Endothelial cell of umbilical vein (primary cell): ENCODE measurements at regions not wholly inside any gene's neighbourhood (a gene's known extent, or its start where the extent isn't known, plus 50 kb on each side); places are given as distances from the start of the nearest gene placed in this dataset.

Experiments
- BruUV-seq: library from RNA; stranded (reverse); fragments of 400-500 nt; replicated peaks from 2 replicates; lab custom pipeline; 2021; lab: Mats Ljungman, UMichigan
- CTCF ChIA-PET: fragments of 300-600, 350-600 bp; sonication (Branson Sonifier 250); formaldehyde crosslinking; loops from one replicate; lab custom pipeline; 2021; ENCODE audit warnings: antibody characterized with exemption, inconsistent platforms; lab: Charles Lee
- POLR2A ChIA-PET: fragments of 300-600, 350-600 bp; sonication (Branson Sonifier 250); formaldehyde crosslinking; loops from one replicate; lab custom pipeline; 2021; ENCODE audit warnings: antibody characterized with exemption, inconsistent platforms; lab: Charles Lee
- DNase-seq: peaks from one replicate; pipeline ENCODE4 v3.0.0-alpha.2; 2011; ENCODE audit warnings: low read depth, low spot score
- FAIRE-seq: peaks from 2 replicates; lab custom pipeline; 2011; peaks lifted over from hg19 to GRCh38; lab: Jason Lieb, UNC
- H2AFZ ChIP-seq: 2 replicates; pipeline ENCODE4 v1.6.0; 2012; ENCODE audit warnings: low read depth, low read length, control low read depth, inconsistent platforms
- H3K27ac ChIP-seq: 2 replicates; pipeline ENCODE4 v1.5.1; 2011; ENCODE audit warnings: low read depth, mild to moderate bottlenecking, control low read depth, low read length, moderate library complexity; ENCODE audit not compliant: insufficient read depth
- H3K27me3 ChIP-seq, 2 experiments: 2 replicates each; pipeline versions ENCODE4 v1.6.0 to v1.6.1; 2011; ENCODE audit warnings: low read length in 2 of 2, mixed read lengths in 1 of 2; ENCODE audit not compliant: control insufficient read depth in 2 of 2, insufficient read depth in 2 of 2
- H3K36me3 ChIP-seq, 2 experiments: 2 replicates in 1 of 2; 3 replicates in 1 of 2; pipeline ENCODE4 v1.5.1; 2011; ENCODE audit warnings: low read length in 2 of 2, mild to moderate bottlenecking in 1 of 2, moderate library complexity in 1 of 2; ENCODE audit not compliant: control insufficient read depth in 2 of 2, insufficient read depth in 2 of 2; ENCODE audit errors: extremely low read depth in 1 of 2
- H3K4me1 ChIP-seq: 3 replicates; pipeline ENCODE4 v1.5.1; 2011; ENCODE audit warnings: mild to moderate bottlenecking, low read length; ENCODE audit not compliant: control insufficient read depth, insufficient read depth; ENCODE audit errors: extremely low read depth
- H3K4me2 ChIP-seq: 2 replicates; pipeline ENCODE4 v1.6.1; 2011; ENCODE audit warnings: low read length, control low read depth, mixed read lengths; ENCODE audit not compliant: insufficient read depth
- H3K4me3 ChIP-seq, 3 experiments: fragments of 200-600 bp in 1 of 3; sonication (generic), shearing (Covaris generic) in 1 of 3; replicated peaks in 1 of 3; 2 replicates each; pipeline ENCODE4 v1.5.1; 2011 to 2016; ENCODE audit warnings: control low read depth in 3 of 3, low read length in 3 of 3, mild to moderate bottlenecking in 2 of 3, inconsistent platforms in 1 of 3, low read depth in 1 of 3, moderate library complexity in 1 of 3; ENCODE audit not compliant: insufficient read depth in 1 of 3
- H3K79me2 ChIP-seq: 2 replicates; pipeline ENCODE4 v1.6.0; 2012; ENCODE audit warnings: low read length, inconsistent platforms; ENCODE audit not compliant: control insufficient read depth, insufficient read depth
- H3K9ac ChIP-seq: replicated peaks from 2 replicates; pipeline ENCODE3; 2011; ENCODE audit warnings: low read length, control low read depth; ENCODE audit not compliant: insufficient read depth; ENCODE audit errors: extremely low read depth
- H3K9me1 ChIP-seq: replicated peaks from 3 replicates; pipeline ENCODE4 v1.6.0; 2011; ENCODE audit warnings: mild to moderate bottlenecking, low read length; ENCODE audit not compliant: control insufficient read depth, insufficient read depth; ENCODE audit errors: extremely low read depth
- H3K9me3 ChIP-seq: replicated peaks from 2 replicates; pipeline ENCODE4 v1.5.1; 2012; ENCODE audit warnings: low read length, inconsistent platforms; ENCODE audit not compliant: control insufficient read depth, insufficient read depth
- H4K20me1 ChIP-seq: replicated peaks from 2 replicates; pipeline ENCODE3; 2011; ENCODE audit warnings: mild to moderate bottlenecking, low read length; ENCODE audit not compliant: control insufficient read depth, insufficient read depth; ENCODE audit errors: extremely low read depth
- EZH2 ChIP-seq: IDR thresholded peaks from 2 replicates; pipeline ENCODE4 v1.6.1; 2012; ENCODE audit warnings: borderline replicate concordance, low read depth, mild to moderate bottlenecking, moderate library complexity, low read length, inconsistent platforms; ENCODE audit not compliant: severe bottlenecking
- FOS ChIP-seq: IDR thresholded peaks from 2 replicates; pipeline ENCODE4 v1.6.1; 2011; ENCODE audit warnings: mild to moderate bottlenecking, low read length, moderate library complexity, borderline replicate concordance; ENCODE audit not compliant: insufficient read depth
- GATA2 ChIP-seq: IDR thresholded peaks from 2 replicates; pipeline ENCODE4 v1.7.0; 2011; ENCODE audit warnings: low read depth, mild to moderate bottlenecking, moderate library complexity, mixed read lengths, low read length; ENCODE audit not compliant: insufficient read length, insufficient read depth
- JUN ChIP-seq: IDR thresholded peaks from 2 replicates; pipeline ENCODE4 v1.6.1; 2011; ENCODE audit warnings: borderline replicate concordance, low read depth; ENCODE audit not compliant: insufficient read length, insufficient read depth
- MYC ChIP-seq: IDR thresholded peaks from one replicate; pipeline ENCODE4 v1.6.1; 2011; ENCODE audit warnings: mild to moderate bottlenecking, low read depth, low read length
- POLR2A ChIP-seq: IDR thresholded peaks from 2 replicates; pipeline ENCODE4 v1.6.1; 2012; ENCODE audit warnings: low read depth, mild to moderate bottlenecking, control low read depth, low read length
- POLR2AphosphoS5 ChIP-seq: IDR thresholded peaks from 2 replicates; pipeline ENCODE4 v1.6.1; 2012; ENCODE audit warnings: low read depth, mild to moderate bottlenecking, control low read depth, low read length, moderate library complexity; ENCODE audit not compliant: insufficient read depth
- dilution Hi-C: fragments of 300-500 bp; cut with MboI; formaldehyde crosslinking; loops from one replicate; pipeline ENCODE4 v1.15.0; 2019; ENCODE audit warnings: low sequenced_read_pairs; ENCODE audit not compliant: extremely low pct_ligation_motif_present
- intact Hi-C: fragments of 100-400 bp; cut with micrococcal nuclease; formaldehyde crosslinking; loops from one replicate; pipeline ENCODE4 v1.10.0; 2022
- TF ChIP-seq, protein P1 (sequence below): IDR thresholded peaks from 2 replicates; pipeline ENCODE4 v1.6.1; 2011; ENCODE audit not compliant: insufficient read depth, insufficient read length
- TF ChIP-seq, protein P2 (sequence below), 2 donors: IDR thresholded peaks; 1 replicate in 1 of 2; 2 replicates in 1 of 2; pipeline ENCODE4 v1.5.1; 2011; ENCODE audit warnings: low read length in 2 of 2, mild to moderate bottlenecking in 2 of 2, moderate library complexity in 2 of 2, control low read depth in 1 of 2, inconsistent platforms in 1 of 2, low read depth in 1 of 2; ENCODE audit not compliant: insufficient read depth in 1 of 2; ENCODE audit errors: extremely low read depth in 1 of 2

DNA sequence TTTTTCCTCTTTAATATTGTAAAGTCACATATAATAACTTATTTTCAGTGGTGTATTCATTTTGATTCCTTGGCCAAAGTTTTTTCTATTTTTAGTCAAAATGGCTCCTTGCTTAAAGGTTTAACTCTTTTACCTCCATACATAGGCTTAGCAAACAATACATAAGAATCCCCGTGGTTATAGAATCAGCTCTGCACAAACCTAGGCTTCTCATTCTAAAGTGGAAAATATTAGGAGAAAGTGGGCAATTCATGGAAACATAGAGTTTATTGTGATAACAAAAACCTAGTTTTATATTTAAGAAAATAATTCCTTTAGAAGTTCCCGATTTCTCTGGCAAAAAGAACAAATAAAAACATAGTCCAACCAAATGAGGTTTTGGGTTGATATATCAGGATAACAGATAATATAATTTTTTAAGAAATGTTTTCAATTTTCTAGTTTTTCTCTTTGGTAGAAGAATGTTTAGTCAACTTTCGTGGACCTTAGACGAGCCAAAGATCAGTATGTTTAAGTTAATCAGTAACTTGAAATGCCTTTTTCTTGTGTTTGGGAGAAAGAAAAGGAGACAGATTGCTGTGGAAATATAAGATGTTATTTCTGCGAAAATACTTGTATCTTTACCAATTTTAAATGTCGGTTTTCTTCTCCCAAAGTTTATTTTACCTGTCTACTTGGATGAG is 93.4 kb upstream of the KLF12 start:
- Histone ChIP-seq H3K9ac (no peak overlapping the region), H3K9me3 (no peaks in the 10 kb centered on the region), H3K79me2 (no peaks in the 10 kb centered on the region), H2AFZ (no peak overlapping the region), H3K27me3 (no peaks in the 10 kb centered on the region), H3K4me3 (no peak overlapping the region), H4K20me1 (no peaks in the 10 kb centered on the region), H3K9me1 (no peaks in the 10 kb centered on the region), H3K4me1 (no peaks in the 10 kb centered on the region), H3K36me3 (no peaks in the 10 kb centered on the region), H3K27ac (no peak overlapping the region), H3K4me2 (no peak overlapping the region)
- DNase-seq (no peak), FAIRE-seq (no peak)
- ChIA-PET CTCF (interaction anchor here (1.1 kb wide), 1 partner anchor 59 kb away, joined by 5 read pairs; no protein-coding TSS in a partner anchor), POLR2A (no interaction called here)
- intact Hi-C loops, result no loop called here
- BruUV-seq, result no TSS peak
- dilution Hi-C loops, result no loop called here
- TF ChIP-seq, protein P1, sequence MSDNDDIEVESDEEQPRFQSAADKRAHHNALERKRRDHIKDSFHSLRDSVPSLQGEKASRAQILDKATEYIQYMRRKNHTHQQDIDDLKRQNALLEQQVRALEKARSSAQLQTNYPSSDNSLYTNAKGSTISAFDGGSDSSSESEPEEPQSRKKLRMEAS, result no peak
- TF ChIP-seq GATA2 (no peak), FOS (no peak), POLR2AphosphoS5 (no peak), JUN (no peak), MYC (no peak), POLR2A (no peak), EZH2 (no peak)
- TF ChIP-seq, protein P2, sequence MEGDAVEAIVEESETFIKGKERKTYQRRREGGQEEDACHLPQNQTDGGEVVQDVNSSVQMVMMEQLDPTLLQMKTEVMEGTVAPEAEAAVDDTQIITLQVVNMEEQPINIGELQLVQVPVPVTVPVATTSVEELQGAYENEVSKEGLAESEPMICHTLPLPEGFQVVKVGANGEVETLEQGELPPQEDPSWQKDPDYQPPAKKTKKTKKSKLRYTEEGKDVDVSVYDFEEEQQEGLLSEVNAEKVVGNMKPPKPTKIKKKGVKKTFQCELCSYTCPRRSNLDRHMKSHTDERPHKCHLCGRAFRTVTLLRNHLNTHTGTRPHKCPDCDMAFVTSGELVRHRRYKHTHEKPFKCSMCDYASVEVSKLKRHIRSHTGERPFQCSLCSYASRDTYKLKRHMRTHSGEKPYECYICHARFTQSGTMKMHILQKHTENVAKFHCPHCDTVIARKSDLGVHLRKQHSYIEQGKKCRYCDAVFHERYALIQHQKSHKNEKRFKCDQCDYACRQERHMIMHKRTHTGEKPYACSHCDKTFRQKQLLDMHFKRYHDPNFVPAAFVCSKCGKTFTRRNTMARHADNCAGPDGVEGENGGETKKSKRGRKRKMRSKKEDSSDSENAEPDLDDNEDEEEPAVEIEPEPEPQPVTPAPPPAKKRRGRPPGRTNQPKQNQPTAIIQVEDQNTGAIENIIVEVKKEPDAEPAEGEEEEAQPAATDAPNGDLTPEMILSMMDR (IDR thresholded peaks at IDR 0.05; ENCODE audit: extremely low read depth in 1 of 2, insufficient read depth in 1 of 2, low read depth in 1 of 2, low read length in 2 of 2), result no peak
